ENCODE measurements at regions not wholly inside any gene's neighbourhood (a gene's known extent, or its start where the extent isn't known, plus 50 kb on each side); places are given as distances from the start of the nearest gene placed in this dataset.
A peak's percentile ranks its signal among the peaks of the same experiment; 100 is the strongest.

GRCh38 chr6:142681099-142681498, 263.9 kb downstream of the HIVEP2 start:
- no peak for DNase-seq (ENCODE audit: low read depth, low spot score)

- DNase-seq (ENCODE audit: low read depth, low spot score) = no peak
Measured at GRCh38 chr6:142682985-142683384, 262.0 kb downstream of the HIVEP2 start.

- no peak for DNase-seq (ENCODE audit: low read depth, low spot score)
Measured at GRCh38 chr6:142683714-142684141, 261.2 kb downstream of the HIVEP2 start.

- DNase-seq (ENCODE audit: low read depth, low spot score) = no peak
Measured at GRCh38 chr6:142684371-142684770, 260.6 kb downstream of the HIVEP2 start.

- DNase-seq (ENCODE audit: low read depth, low spot score) = no peak
Measured at GRCh38 chr6:142685852-142686506, 259.0 kb downstream of the HIVEP2 start.

- DNase-seq (ENCODE audit: low read depth, low spot score) = no peak
Measured at GRCh38 chr6:142686507-142686887, 258.5 kb downstream of the HIVEP2 start.

GRCh38 chr6:142692942-142693341, 252.0 kb downstream of the HIVEP2 start:
- DNase-seq (ENCODE audit: low read depth, low spot score) = peak; percentile 59

- DNase-seq (ENCODE audit: low read depth, low spot score) = no peak
Measured at GRCh38 chr6:142693441-142693840, 251.5 kb downstream of the HIVEP2 start.

GRCh38 chr6:142694054-142694453, 250.9 kb downstream of the HIVEP2 start:
- no peak for DNase-seq (ENCODE audit: low read depth, low spot score)

GRCh38 chr6:142695016-142695415, 250.0 kb downstream of the HIVEP2 start:
- DNase-seq (ENCODE audit: low read depth, low spot score) = no peak

GRCh38 chr6:142696123-142697000, 248.6 kb downstream of the HIVEP2 start:
- DNase-seq (ENCODE audit: low read depth, low spot score) = no peak

GRCh38 chr6:142697001-142697335, 248.0 kb downstream of the HIVEP2 start:
- DNase-seq (ENCODE audit: low read depth, low spot score) = no peak

- no peak for DNase-seq (ENCODE audit: low read depth, low spot score)
Measured at GRCh38 chr6:142697922-142698321, 247.1 kb downstream of the HIVEP2 start.

- no peak for DNase-seq (ENCODE audit: low read depth, low spot score)
Measured at GRCh38 chr6:142698751-142699150, 246.2 kb downstream of the HIVEP2 start.

- no peak for DNase-seq (ENCODE audit: low read depth, low spot score)
Measured at GRCh38 chr6:142699391-142699790, 245.6 kb downstream of the HIVEP2 start.

- DNase-seq (ENCODE audit: low read depth, low spot score) = no peak
Measured at GRCh38 chr6:142700032-142700431, 244.9 kb downstream of the HIVEP2 start.

GRCh38 chr6:142700671-142701312, 244.2 kb downstream of the HIVEP2 start:
- DNase-seq (ENCODE audit: low read depth, low spot score) = no peak

Data from iPS DF 19.7 (cell line).